Spinal cord (tissue), 9 donors: ENCODE measurements at regions not wholly inside any gene's neighbourhood (a gene's known extent, or its start where the extent isn't known, plus 50 kb on each side); places are given as distances from the start of the nearest gene placed in this dataset.

ENCODE experiments used
- DNase-seq, 6 donors: peaks; one replicate each; pipeline versions ENCODE4 v3.0.0 to v3.0.0-alpha.2; 2013 to 2015; ENCODE audit warnings: low spot score in 6 of 6, low read depth in 4 of 6
- H3K27ac ChIP-seq: one replicate; pipeline ENCODE4 v1.5.1; 2013; ENCODE audit warnings: low read depth, low read length, control low read depth
- H3K27me3 ChIP-seq: one replicate; pipeline ENCODE4 v1.6.1; 2013; ENCODE audit warnings: low read length; ENCODE audit not compliant: control insufficient read depth, insufficient read depth
- H3K36me3 ChIP-seq: one replicate; pipeline ENCODE4 v1.6.1; 2013; ENCODE audit warnings: low read length; ENCODE audit not compliant: control insufficient read depth, insufficient read depth
- H3K4me1 ChIP-seq: one replicate; pipeline ENCODE4 v1.6.1; 2013; ENCODE audit warnings: low read length; ENCODE audit not compliant: control insufficient read depth, insufficient read depth
- H3K4me3 ChIP-seq: one replicate; pipeline ENCODE4 v1.5.1; 2013; ENCODE audit warnings: low read depth, low read length, control low read depth
- H3K9me3 ChIP-seq: one replicate; pipeline ENCODE4 v1.6.1; 2013; ENCODE audit warnings: low read length; ENCODE audit not compliant: control insufficient read depth, insufficient read depth
- WGBS: methylation state at CpG from one replicate; pipeline ENCODE4 v1.1.5; 2013; ENCODE audit warnings: missing lambda C conversion rate; ENCODE audit not compliant: insufficient coverage; 5-methylcytosine and 5-hydroxymethylcytosine counted together
- donor health status: healthy.

GRCh38 chr11:119808407-119809185, 79.6 kb upstream of the NECTIN1 start:
- peaks cover 10% of the 10 kb centered on the region for H3K4me1 ChIP-seq
- H3K36me3 ChIP-seq: no peaks in the 10 kb centered on the region
- H3K9me3 ChIP-seq: no peaks in the 10 kb centered on the region
- 75% methylated on average over 10 of the region's 12 CpGs for WGBS
- H3K27me3 ChIP-seq: no peaks in the 10 kb centered on the region
- no peak for DNase-seq
- H3K27ac ChIP-seq: no peak overlapping the region
- H3K4me3 ChIP-seq: no peak overlapping the region

GRCh38 chr11:119807841-119808240, 78.8 kb upstream of the NECTIN1 start:
- Histone ChIP-seq H3K27me3 (no peaks in the 10 kb centered on the region), H3K36me3 (no peaks in the 10 kb centered on the region), H3K4me1 (peaks cover 10% of the 10 kb centered on the region), H3K4me3 (no peak overlapping the region), H3K9me3 (no peaks in the 10 kb centered on the region), H3K27ac (no peak overlapping the region)
- no peak for DNase-seq
- WGBS: 79% methylated on average over 2 of the region's 3 CpGs

GRCh38 chr11:119807402-119807801, 78.4 kb upstream of the NECTIN1 start:
- no peak overlapping the region for H3K27ac ChIP-seq
- H3K9me3 ChIP-seq: no peaks in the 10 kb centered on the region
- peaks cover 10% of the 10 kb centered on the region for H3K4me1 ChIP-seq
- 97% methylated on average over 5 of the region's 5 CpGs for WGBS
- H3K4me3 ChIP-seq: no peak overlapping the region
- no peaks in the 10 kb centered on the region for H3K27me3 ChIP-seq
- no peaks in the 10 kb centered on the region for H3K36me3 ChIP-seq
- DNase-seq: no peak

- Histone ChIP-seq H3K36me3 (no peaks in the 10 kb centered on the region), H3K9me3 (no peaks in the 10 kb centered on the region), H3K4me1 (peaks cover 10% of the 10 kb centered on the region), H3K27ac (no peak overlapping the region), H3K4me3 (no peak overlapping the region), H3K27me3 (no peaks in the 10 kb centered on the region)
- DNase-seq: no peak
- WGBS: 92% methylated on average over 7 of the region's 8 CpGs
These were observed 77.3 kb upstream of the NECTIN1 start for GRCh38 chr11:119806064-119806915.

- Histone ChIP-seq H3K4me1 (peaks cover 10% of the 10 kb centered on the region), H3K4me3 (no peak overlapping the region), H3K36me3 (no peaks in the 10 kb centered on the region), H3K27me3 (no peaks in the 10 kb centered on the region), H3K9me3 (no peaks in the 10 kb centered on the region), H3K27ac (no peak overlapping the region)
- no peak for DNase-seq
- WGBS: 79% methylated on average over 2 of the region's 8 CpGs
These were observed 76.7 kb upstream of the NECTIN1 start for GRCh38 chr11:119805663-119806062.

- H3K36me3 ChIP-seq: no peaks in the 10 kb centered on the region
- no peak overlapping the region for H3K4me3 ChIP-seq
- no peaks in the 10 kb centered on the region for H3K9me3 ChIP-seq
- WGBS: 96% methylated on average over 5 of the region's 5 CpGs
- no peak overlapping the region for H3K27ac ChIP-seq
- DNase-seq: no peak
- H3K27me3 ChIP-seq: no peaks in the 10 kb centered on the region
- H3K4me1 ChIP-seq: peaks cover 10% of the 10 kb centered on the region
These were observed 75.7 kb upstream of the NECTIN1 start for GRCh38 chr11:119804698-119805097.

- Histone ChIP-seq H3K27me3 (no peaks in the 10 kb centered on the region), H3K36me3 (no peaks in the 10 kb centered on the region), H3K9me3 (no peaks in the 10 kb centered on the region), H3K4me1 (peaks cover 10% of the 10 kb centered on the region), H3K27ac (no peak overlapping the region), H3K4me3 (no peak overlapping the region)
- DNase-seq: no peak
- 79% methylated on average over 6 of the region's 6 CpGs for WGBS
These were observed 74.8 kb upstream of the NECTIN1 start for GRCh38 chr11:119803726-119804294.

GRCh38 chr11:119803139-119803538, 74.1 kb upstream of the NECTIN1 start:
- no peaks in the 10 kb centered on the region for H3K36me3 ChIP-seq
- no peak overlapping the region for H3K27ac ChIP-seq
- WGBS: 89% methylated on average over 4 of the region's 6 CpGs
- H3K4me1 ChIP-seq: peaks cover 5% of the 10 kb centered on the region
- no peak overlapping the region for H3K4me3 ChIP-seq
- H3K27me3 ChIP-seq: no peaks in the 10 kb centered on the region
- no peak for DNase-seq
- no peaks in the 10 kb centered on the region for H3K9me3 ChIP-seq

GRCh38 chr11:119802670-119803069, 73.7 kb upstream of the NECTIN1 start:
- WGBS: 80% methylated on average over 5 of the region's 5 CpGs
- Histone ChIP-seq H3K9me3 (no peaks in the 10 kb centered on the region), H3K4me3 (no peak overlapping the region), H3K27me3 (no peaks in the 10 kb centered on the region), H3K36me3 (no peaks in the 10 kb centered on the region), H3K27ac (no peak overlapping the region), H3K4me1 (peaks cover 6% of the 10 kb centered on the region)
- no peak for DNase-seq
